Cardiac muscle cell (in vitro differentiated cells and primary cell): ENCODE measurements at regions not wholly inside any gene's neighbourhood (a gene's known extent, or its start where the extent isn't known, plus 50 kb on each side); places are given as distances from the start of the nearest gene placed in this dataset.
"Not testable (repeated sequence)": the region's sequence is repeated elsewhere in the genome, so short reads cannot be mapped to it uniquely, and the experiment has no call there.

Experiments used
- DNase-seq, 2 donors: peaks; one replicate each; pipeline versions ENCODE4 v3.0.0 to v3.0.0-alpha.2; 2010 to 2017; ENCODE audit warnings: low read depth in 1 of 2, low spot score in 1 of 2
- H3K27ac ChIP-seq: fragments of 200-600 bp; sonication (generic); 2 replicates; pipeline ENCODE4 v1.5.1; 2016
- H3K27me3 ChIP-seq: fragments of 200-600 bp; sonication (generic); 2 replicates; pipeline ENCODE4 v1.6.0; 2016; ENCODE audit warnings: control low read depth
- H3K36me3 ChIP-seq: fragments of 200-600 bp; sonication (generic); 2 replicates; pipeline ENCODE4 v1.5.1; 2016; ENCODE audit warnings: control low read depth
- H3K4me1 ChIP-seq: fragments of 200-600 bp; sonication (generic); 2 replicates; pipeline ENCODE4 v1.8.1; 2017; ENCODE audit warnings: low read depth, mild to moderate bottlenecking, mixed run types
- H3K4me3 ChIP-seq: fragments of 200-600 bp; sonication (generic); 2 replicates; pipeline ENCODE4 v1.5.1; 2016; ENCODE audit warnings: mild to moderate bottlenecking
- H3K9me3 ChIP-seq: fragments of 200-600 bp; sonication (generic); 2 replicates; pipeline ENCODE4 v1.5.1; 2017; ENCODE audit warnings: low read depth, mild to moderate bottlenecking, control low read depth
- CTCF ChIP-seq: IDR thresholded peaks from 2 replicates; pipeline ENCODE4 v1.5.1; 2012; ENCODE audit warnings: low read depth, mild to moderate bottlenecking, low read length

- Histone ChIP-seq H3K36me3 (no peaks in the 10 kb centered on the region), H3K9me3 (no peaks in the 10 kb centered on the region), H3K4me3 (no peak overlapping the region), H3K27me3 (no peaks in the 10 kb centered on the region), H3K4me1 (no peaks in the 10 kb centered on the region), H3K27ac (no peak overlapping the region)
- no peak for TF ChIP-seq CTCF
- no peak for DNase-seq
These were observed 164.4 kb upstream of the FOXD4L5 start for GRCh38 chr9:65449423-65449822.

- not testable (repeated sequence) for H3K9me3 ChIP-seq, H3K4me3 ChIP-seq, H3K27me3 ChIP-seq, DNase-seq, H3K27ac ChIP-seq, H3K36me3 ChIP-seq, H3K4me1 ChIP-seq
These were observed 162.1 kb upstream of the FOXD4L5 start for GRCh38 chr9:65447146-65447545.

DNA sequence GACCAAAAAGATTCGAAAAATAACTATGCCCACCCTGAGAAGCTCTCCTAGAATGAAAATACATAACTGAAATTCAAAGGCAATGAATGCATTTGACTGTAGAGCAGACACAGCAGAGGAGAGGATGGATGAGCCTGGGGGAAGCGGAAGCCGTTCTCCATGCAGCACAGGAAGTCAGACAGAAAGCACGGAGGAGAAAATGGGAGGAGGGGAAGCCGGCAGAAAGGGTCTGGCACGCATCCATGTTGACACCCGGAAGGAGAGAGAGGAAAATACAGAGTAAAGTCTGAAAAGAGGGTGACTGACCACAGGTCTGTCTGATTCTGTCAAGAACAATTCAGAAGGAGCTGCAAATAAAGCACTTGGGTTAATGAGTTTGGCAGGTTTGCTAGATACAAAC lies 161.0 kb upstream of the FOXD4L5 start:
- DNase-seq, H3K27ac ChIP-seq, H3K9me3 ChIP-seq, H3K27me3 ChIP-seq, H3K4me3 ChIP-seq, H3K36me3 ChIP-seq, H3K4me1 ChIP-seq: not testable (repeated sequence)

DNA sequence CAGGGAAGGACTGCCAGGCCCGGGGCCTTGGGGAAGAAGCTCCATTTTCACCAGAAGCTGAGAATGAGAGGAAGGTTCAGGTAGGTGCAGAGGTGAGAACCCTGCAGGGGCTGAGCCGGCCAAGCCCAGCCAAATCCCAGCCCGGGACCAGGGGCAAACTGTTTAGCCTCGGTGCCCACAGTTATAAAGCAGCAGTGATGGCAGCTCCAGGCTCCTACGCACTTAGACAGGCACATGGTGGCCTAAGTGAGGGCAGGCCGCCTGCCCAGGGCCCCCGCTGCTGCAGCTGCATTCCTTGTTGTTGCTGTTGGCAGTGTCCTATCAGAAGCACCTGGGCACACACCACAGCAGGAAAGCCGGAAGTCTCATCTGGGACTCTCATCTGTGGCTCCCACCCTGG lies 159.9 kb upstream of the FOXD4L5 start:
- TF ChIP-seq CTCF: no peak
- DNase-seq: no peak
- no peak overlapping the region for H3K4me3 ChIP-seq
- H3K27ac ChIP-seq: no peak overlapping the region
- no peaks in the 10 kb centered on the region for H3K4me1 ChIP-seq
- H3K36me3 ChIP-seq: no peaks in the 10 kb centered on the region
- no peaks in the 10 kb centered on the region for H3K9me3 ChIP-seq
- H3K27me3 ChIP-seq: no peaks in the 10 kb centered on the region

- H3K9me3 ChIP-seq, DNase-seq: not testable (repeated sequence)
These were observed 157.1 kb upstream of the FOXD4L5 start for GRCh38 chr9:65442116-65442515.

GRCh38 chr9:65441324-65441920 lies 156.4 kb upstream of the FOXD4L5 start:
- DNase-seq, H3K36me3 ChIP-seq, H3K4me1 ChIP-seq, H3K4me3 ChIP-seq, H3K9me3 ChIP-seq, H3K27me3 ChIP-seq, H3K27ac ChIP-seq: not testable (repeated sequence)

More at GRCh38 chr9:65442116-65442515, 157.1 kb upstream of the FOXD4L5 start:
- not testable (repeated sequence) for H3K27ac ChIP-seq, H3K4me3 ChIP-seq, H3K4me1 ChIP-seq, H3K27me3 ChIP-seq, H3K36me3 ChIP-seq

DNA sequence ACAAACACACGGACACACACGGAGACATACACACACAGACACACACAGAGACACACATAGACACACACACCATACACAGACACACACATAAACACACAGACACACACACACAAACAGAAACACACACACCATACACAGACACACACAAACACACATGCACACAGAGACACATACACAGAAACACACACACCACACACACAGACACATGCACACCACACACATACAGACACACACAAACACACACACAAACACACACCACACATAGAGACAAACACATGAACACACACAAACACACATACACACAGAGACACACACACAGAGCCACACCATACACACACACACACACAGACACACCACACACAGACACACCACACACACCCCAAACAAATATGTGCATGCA lies 152.7 kb upstream of the FOXD4L5 start:
- TF ChIP-seq CTCF: no peak
- no peak for DNase-seq
- Histone ChIP-seq H3K4me3 (no peak overlapping the region), H3K4me1 (no peaks in the 10 kb centered on the region), H3K9me3 (no peaks in the 10 kb centered on the region), H3K27me3 (no peaks in the 10 kb centered on the region), H3K27ac (no peak overlapping the region), H3K36me3 (no peaks in the 10 kb centered on the region)

DNA sequence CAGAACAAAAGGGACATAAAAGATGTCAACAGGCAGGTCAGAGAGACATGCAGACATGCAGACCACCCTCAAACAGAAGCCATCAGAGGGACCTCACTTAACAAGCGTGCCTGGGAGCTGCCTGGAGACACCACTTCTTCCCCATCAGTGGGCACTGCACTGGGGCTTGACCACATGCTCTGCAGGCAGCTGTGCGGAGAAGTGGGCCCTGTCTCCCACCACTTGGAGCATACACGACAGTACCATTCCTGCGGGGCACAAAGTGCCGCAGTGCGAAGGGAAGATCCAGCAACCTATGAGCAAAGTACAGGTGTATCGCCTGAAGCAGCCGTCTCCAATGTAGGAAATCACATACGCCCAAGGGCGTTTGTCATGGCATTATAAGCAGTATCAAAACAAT lies 150.5 kb upstream of the FOXD4L5 start:
- Histone ChIP-seq H3K9me3 (no peaks in the 10 kb centered on the region), H3K4me3 (no peak overlapping the region), H3K27ac (no peak overlapping the region), H3K4me1 (no peaks in the 10 kb centered on the region), H3K27me3 (no peaks in the 10 kb centered on the region), H3K36me3 (no peaks in the 10 kb centered on the region)
- TF ChIP-seq CTCF: no peak
- DNase-seq: no peak
